GM12874 (cell line): ENCODE measurements at regions not wholly inside any gene's neighbourhood (a gene's known extent, or its start where the extent isn't known, plus 50 kb on each side); places are given as distances from the start of the nearest gene placed in this dataset.

Source experiments
- CTCF ChIP-seq: IDR thresholded peaks from 2 replicates; pipeline ENCODE4 v1.5.1; 2011; ENCODE audit warnings: low read depth, mild to moderate bottlenecking, control low read depth, low read length, moderate library complexity; ENCODE audit not compliant: insufficient read depth

DNA sequence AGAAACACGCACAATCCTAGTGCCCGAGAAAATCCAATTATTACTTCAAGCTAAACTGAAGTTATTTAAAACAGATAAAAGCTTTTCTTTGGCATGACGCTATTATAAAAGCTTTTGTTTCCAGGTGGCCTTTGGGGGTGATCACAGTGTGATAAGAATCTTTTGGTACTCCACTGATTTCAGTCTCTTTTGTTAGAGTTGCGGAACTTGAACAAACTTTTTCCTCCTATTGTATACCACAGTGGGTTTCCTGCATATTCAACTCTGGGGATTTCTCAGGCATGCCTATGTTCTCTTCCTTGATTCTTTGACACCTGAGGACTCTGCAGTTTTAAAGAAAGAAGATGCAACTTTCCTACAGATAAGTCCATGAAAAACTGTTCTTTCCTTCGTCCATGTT, 99.7 kb upstream of the PITRM1 start:
- no peak for TF ChIP-seq CTCF

GRCh38 chr10:3271354-3272115, 99.0 kb upstream of the PITRM1 start:
- TF ChIP-seq CTCF, result no peak

GRCh38 chr10:3270577-3271316, 98.2 kb upstream of the PITRM1 start:
- TF ChIP-seq CTCF, result no peak

- TF ChIP-seq CTCF, result no peak
These were observed 95.4 kb upstream of the PITRM1 start for GRCh38 chr10:3268025-3268424.

GRCh38 chr10:3265088-3265487, 92.5 kb upstream of the PITRM1 start:
- TF ChIP-seq CTCF, result no peak

DNA sequence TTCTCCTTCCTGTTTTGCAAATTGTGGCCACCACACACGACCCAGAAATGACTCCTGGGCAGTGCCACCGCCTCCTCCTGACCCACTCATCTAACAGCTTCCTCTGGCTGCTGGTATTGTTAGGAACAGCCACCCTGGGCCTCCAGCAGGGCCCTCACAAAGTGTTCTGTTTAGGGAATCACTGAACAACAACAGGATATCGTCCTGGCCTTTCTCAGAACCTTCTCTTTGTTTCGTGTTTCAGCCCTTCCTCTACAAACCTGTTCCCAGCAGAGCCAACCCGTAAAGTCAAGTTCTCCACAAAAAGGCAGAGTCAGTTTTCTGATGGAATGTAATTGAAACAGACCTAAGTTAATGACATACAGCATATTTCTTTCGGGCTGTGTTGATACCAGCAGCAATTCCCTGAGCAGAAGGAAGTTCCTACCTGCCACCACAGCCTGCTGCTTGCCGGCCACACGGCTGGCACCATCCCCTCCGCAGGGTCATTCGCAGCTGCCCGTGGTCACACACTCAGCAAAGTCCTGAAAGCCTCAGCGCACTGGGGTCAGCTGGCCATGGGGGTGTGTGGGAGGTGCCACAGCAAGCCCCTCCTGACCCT, 91.7 kb upstream of the PITRM1 start:
- TF ChIP-seq CTCF, result no peak

DNA sequence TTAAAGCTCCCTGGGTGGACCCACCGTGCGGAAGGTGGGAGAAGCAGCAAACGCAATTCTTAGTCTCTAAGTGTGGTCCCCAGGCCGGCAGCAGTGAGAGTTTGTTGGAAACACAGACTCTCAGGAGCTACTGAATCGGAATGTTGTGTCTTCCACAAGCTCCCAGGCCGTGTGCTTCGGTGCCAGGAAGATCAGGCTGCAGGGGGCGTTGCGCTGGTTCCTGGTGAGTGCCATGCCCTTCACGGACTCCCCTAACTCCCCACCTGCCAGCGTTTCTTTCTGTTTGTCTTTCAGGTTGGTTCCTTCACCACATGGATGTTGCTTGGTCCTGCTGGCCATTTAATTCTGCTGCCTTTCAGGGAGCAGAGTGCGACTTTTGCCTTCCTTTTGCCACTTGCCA, 91.2 kb upstream of the PITRM1 start:
- no peak for TF ChIP-seq CTCF
